Glutamatergic neuron (in vitro differentiated cells): ENCODE measurements at regions not wholly inside any gene's neighbourhood (a gene's known extent, or its start where the extent isn't known, plus 50 kb on each side); places are given as distances from the start of the nearest gene placed in this dataset.
"Not testable (repeated sequence)": the region's sequence is repeated elsewhere in the genome, so short reads cannot be mapped to it uniquely, and the experiment has no call there.

Experiments
- DNase-seq: peaks from one replicate; pipeline ENCODE4 v3.0.0; 2022
- H3K27ac Mint-ChIP-seq: one replicate; pipeline ENCODE4 v1.8.0; 2020; ENCODE audit warnings: mild to moderate bottlenecking, mixed read lengths, inconsistent platforms; ENCODE audit not compliant: unreplicated experiment
- H3K27me3 Mint-ChIP-seq: one replicate; pipeline ENCODE4 v1.8.0; 2020; ENCODE audit warnings: mild to moderate bottlenecking, moderate library complexity, mixed read lengths, inconsistent platforms; ENCODE audit not compliant: unreplicated experiment
- H3K36me3 Mint-ChIP-seq: one replicate; pipeline ENCODE4 v1.8.0; 2020; ENCODE audit warnings: mild to moderate bottlenecking, mixed read lengths, inconsistent platforms; ENCODE audit not compliant: unreplicated experiment
- H3K4me1 Mint-ChIP-seq: one replicate; pipeline ENCODE4 v1.8.0; 2020; ENCODE audit warnings: mild to moderate bottlenecking, low read depth, mixed read lengths, inconsistent platforms; ENCODE audit not compliant: unreplicated experiment
- H3K4me3 Mint-ChIP-seq: one replicate; pipeline ENCODE4 v1.8.0; 2020; ENCODE audit warnings: mild to moderate bottlenecking, mixed read lengths, inconsistent platforms; ENCODE audit not compliant: unreplicated experiment
- H3K9me3 Mint-ChIP-seq: one replicate; pipeline ENCODE4 v1.8.0; 2020; ENCODE audit warnings: mild to moderate bottlenecking, moderate library complexity, mixed read lengths, inconsistent platforms; ENCODE audit not compliant: unreplicated experiment
- TF ChIP-seq, protein P1 (sequence below): fragments of 200-600 bp; sonication (generic); IDR thresholded peaks from one replicate; pipeline ENCODE4 v1.5.0; 2021; ENCODE audit not compliant: partially characterized antibody, unreplicated experiment

DNA sequence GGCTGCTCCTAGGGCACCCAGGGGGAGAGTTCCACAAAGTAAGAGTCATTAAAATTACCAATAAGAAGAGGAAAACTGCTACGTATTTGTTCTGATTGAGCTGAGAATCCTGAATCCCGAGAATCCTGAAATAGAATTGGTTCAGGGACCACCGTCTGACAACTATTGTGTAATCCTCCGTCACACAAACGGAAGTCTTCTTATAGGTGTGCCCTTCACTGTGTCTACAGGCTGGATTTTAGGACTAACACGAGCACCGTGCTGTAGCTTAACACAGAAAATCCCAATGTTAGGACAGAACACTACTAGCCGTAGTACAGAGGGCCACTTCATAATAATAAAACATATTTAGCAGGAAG is 50.6 kb upstream of the RNF182 start:
- no peak for DNase-seq
- Mint-ChIP-seq H3K4me1 (no peaks in the 10 kb centered on the region), H3K27me3 (peaks cover 3% of the 10 kb centered on the region), H3K36me3 (peaks cover 11% of the 10 kb centered on the region), H3K27ac (no peak overlapping the region), H3K9me3 (peaks cover 1% of the 10 kb centered on the region), H3K4me3 (peak overlapping the region; percentile 64)
- TF ChIP-seq, protein P1, sequence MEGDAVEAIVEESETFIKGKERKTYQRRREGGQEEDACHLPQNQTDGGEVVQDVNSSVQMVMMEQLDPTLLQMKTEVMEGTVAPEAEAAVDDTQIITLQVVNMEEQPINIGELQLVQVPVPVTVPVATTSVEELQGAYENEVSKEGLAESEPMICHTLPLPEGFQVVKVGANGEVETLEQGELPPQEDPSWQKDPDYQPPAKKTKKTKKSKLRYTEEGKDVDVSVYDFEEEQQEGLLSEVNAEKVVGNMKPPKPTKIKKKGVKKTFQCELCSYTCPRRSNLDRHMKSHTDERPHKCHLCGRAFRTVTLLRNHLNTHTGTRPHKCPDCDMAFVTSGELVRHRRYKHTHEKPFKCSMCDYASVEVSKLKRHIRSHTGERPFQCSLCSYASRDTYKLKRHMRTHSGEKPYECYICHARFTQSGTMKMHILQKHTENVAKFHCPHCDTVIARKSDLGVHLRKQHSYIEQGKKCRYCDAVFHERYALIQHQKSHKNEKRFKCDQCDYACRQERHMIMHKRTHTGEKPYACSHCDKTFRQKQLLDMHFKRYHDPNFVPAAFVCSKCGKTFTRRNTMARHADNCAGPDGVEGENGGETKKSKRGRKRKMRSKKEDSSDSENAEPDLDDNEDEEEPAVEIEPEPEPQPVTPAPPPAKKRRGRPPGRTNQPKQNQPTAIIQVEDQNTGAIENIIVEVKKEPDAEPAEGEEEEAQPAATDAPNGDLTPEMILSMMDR, result no peak

DNA sequence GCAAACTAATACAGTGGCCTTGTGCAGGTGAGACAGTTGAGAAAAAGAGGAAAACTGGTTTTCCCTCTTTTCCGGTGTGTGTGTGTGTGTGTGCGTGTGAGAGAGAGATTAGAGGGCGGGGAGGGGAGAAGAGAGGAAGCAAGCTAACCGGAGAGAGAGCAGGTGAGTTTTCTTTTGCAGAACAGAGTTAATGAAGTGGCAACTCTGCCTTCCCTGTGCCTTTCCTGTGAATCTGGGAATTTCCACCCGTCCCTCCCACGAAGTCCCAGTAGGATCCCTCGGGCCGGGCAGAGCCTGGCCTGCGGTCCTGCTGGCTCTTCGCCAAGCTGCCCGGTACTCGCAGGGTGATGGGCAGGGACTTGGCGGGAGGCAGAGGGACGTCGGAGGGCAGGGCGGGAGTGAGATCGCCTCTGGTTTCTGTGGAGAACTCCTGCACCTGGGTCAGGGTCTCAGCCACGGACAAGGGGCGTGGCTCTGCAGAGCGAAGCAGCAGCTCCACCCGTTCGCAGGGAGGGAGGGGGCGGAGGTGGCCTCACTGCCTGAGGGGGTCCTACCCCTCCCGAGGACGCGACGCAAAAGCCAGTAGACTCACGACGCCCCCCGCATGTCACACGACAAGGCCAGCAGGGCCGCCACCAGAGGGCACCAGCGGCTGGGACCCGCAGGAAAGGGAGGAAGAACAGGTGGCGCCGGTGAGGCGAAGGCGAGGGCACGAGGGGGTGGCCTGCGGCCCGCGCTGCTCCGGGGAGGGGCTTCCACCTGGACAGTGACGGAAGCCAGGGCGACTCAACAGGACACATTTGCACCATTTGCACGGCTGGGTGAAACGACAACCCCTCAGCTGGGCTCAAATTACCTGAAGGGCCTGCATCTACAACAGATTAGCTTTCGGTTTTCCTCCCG is 51.2 kb upstream of the RNF182 start:
- TF ChIP-seq, protein P1, result peak; percentile 64
- Mint-ChIP-seq H3K27ac (no peak overlapping the region), H3K9me3 (peaks cover 1% of the 10 kb centered on the region), H3K36me3 (peaks cover 10% of the 10 kb centered on the region), H3K27me3 (peaks cover 3% of the 10 kb centered on the region), H3K4me3 (peak overlapping the region; percentile 64), H3K4me1 (no peaks in the 10 kb centered on the region)
- peak; percentile 81 for DNase-seq

DNA sequence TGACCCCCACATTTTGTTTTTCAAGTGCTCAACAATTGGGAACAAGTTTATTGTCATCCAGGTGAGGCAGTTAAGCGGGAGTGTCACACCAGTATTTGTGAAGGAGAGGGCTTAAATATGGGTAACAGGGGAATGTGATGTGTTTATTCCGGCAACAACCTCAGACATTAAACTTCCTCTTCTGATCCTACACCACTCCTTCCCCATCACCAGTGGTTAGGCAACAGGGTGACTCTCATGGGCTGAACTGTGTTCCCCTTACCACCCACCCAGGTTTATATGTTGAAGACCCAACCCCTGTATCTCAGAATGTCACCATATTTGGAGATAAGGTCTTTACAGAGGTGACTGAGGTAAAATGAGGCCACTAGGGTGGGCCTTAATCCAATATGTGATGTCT is 52.1 kb upstream of the RNF182 start:
- no peak for DNase-seq
- H3K4me3 Mint-ChIP-seq, result no peak overlapping the region
- H3K9me3 Mint-ChIP-seq, result peaks cover 1% of the 10 kb centered on the region
- H3K36me3 Mint-ChIP-seq, result peaks cover 5% of the 10 kb centered on the region
- TF ChIP-seq, protein P1, result no peak
- no peaks in the 10 kb centered on the region for H3K4me1 Mint-ChIP-seq
- H3K27me3 Mint-ChIP-seq, result peaks cover 3% of the 10 kb centered on the region
- H3K27ac Mint-ChIP-seq, result no peak overlapping the region

DNA sequence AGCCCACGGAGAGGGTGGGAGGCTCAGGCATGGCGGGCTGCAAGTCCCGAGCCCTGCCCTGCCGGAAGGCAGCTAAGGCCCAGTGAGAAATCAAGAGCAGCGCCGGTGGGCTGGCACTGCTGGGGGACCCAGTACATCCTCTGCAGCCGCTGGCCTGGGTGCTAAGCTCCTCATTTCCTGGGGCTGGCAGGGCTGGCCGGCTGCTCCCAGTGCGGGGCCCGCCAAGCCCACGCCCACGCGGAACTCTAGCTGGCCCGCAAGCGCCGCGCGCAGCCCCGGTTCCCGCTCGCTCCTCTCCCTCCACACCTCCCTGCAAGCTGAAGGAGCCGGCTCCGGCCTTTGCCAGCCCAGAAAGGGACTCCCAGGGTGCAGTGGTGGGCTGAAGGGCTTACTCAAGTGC is 52.7 kb upstream of the RNF182 start:
- not testable (repeated sequence) for H3K36me3 Mint-ChIP-seq, DNase-seq, H3K4me3 Mint-ChIP-seq, H3K27ac Mint-ChIP-seq, H3K4me1 Mint-ChIP-seq, H3K9me3 Mint-ChIP-seq, H3K27me3 Mint-ChIP-seq

DNA sequence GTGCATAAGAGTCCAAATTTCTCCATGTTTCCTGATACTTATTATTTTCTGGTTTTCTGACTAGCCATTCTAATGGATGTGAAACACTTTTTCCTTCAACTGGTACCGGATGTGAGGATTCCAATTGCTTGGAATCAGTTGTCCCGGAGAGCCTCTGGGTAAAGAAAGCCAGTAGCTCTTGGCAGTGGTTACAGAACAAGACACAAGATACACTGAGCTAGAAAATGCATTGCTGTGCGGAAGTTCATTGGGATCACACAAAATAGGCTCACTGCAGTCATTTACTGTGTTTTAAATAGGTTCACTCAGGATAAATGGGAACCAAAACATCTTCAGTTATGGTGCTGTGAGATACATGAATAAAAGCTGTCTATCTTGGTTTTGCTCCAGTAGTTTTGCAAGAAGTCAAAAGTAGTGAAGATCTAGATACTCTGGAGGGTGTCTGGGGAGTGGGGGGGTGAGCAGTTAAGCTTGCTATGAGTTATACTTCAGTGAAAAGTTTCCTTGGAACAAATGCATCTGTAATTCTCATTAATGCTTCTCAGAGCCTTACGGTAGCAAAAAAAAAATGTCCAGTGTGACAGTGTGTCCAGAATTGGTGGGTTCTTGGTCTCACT is 54.4 kb upstream of the RNF182 start:
- Mint-ChIP-seq H3K4me3 (no peak overlapping the region), H3K9me3 (no peaks in the 10 kb centered on the region), H3K36me3 (no peaks in the 10 kb centered on the region), H3K27me3 (peaks cover 3% of the 10 kb centered on the region), H3K4me1 (no peaks in the 10 kb centered on the region), H3K27ac (no peak overlapping the region)
- TF ChIP-seq, protein P1, result no peak
- DNase-seq, result no peak
